ENCODE measurements at regions not wholly inside any gene's neighbourhood (a gene's known extent, or its start where the extent isn't known, plus 50 kb on each side); places are given as distances from the start of the nearest gene placed in this dataset.

DNA sequence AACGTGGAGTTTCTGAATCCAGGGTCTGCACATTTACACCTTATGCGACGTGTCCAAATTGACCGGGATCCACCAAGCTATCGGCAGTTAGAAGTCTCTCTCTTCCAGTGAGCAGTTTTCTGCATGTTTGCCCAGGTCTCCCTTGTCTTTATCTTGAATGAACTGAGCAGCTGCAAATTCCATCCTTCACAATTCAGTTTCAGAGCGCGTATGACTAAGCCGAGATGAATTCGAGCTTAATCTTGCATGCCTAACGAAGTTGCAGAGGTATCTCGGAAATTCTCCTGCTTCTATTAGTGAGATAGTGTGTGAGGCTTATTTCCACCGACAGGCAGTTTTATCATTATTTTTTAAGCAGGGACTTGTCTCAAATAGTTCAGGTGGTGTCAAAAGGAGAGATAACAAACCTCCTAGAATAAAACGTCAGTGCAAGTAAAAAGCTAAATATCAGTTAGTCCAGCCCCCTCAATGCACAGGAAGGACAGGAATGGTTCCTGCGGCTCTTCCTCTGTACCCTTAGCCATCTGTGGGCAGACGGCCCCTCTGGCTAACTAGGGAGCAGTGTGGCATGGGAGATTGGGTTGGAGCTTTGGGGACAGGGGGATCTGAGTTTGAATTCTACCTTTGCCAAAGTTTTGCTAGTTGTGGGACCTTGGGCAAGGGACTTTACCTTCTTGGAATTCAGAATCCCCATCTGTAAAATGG, 93.0 kb upstream of the GPR139 start:
- DNase-seq, result no peak

DNA sequence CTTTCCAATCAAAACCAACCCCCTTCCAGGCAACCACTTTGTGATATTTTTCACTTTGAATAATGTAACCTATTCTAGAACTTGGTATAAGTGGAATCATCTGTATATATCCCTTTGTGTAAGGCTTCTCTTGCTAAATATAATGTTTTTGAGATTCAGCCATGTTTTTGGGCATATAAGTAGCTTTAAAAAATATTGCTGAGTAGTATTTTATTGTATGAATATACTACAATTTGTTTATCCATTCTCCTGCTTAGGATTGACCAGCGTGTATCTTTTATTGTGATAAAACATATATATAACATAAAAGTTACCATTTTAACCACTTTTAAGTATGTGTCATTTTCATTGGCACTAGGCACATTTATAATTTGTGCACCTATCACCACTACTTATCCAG, 79.8 kb upstream of the GPR139 start:
- DNase-seq, result no peak

DNA sequence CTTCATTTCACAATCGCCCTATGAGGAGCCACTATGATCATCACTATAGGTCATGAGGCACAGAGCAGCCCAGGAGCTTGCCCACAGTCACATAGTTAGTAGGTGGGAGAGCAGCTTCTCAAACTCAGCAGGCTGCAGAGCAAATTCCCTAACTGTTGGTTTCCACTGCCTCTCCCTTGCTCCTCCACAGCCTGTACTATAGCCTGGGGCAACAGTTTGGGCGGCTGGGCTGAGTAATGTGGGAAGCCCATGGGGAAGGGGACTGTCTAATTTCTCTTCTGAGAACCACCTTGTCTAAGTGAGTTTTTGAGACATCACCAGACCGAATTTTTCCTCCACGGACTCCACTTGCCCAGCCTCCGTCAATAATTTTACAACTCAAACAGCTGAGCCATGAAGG, 73.4 kb upstream of the GPR139 start:
- DNase-seq, result no peak

DNA sequence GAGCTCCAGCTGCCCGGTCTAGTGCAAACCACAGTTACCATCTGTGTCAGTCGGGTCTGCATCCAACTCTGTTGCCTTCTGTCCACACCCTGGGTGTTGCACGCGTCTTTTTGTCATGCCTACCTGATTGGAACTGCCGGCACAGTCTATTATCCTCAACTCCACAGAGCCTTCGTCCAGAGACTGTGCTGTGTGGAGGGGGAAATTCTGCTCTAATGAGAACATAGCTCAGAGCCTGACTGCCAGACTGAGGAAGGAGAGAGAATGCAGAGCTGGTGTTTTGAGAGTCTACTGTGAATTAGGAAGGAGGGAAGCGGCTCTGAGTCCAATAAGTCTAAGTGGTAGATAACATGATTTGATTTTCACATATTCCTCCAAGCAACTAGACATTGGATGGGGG, 68.3 kb upstream of the GPR139 start:
- no peak for DNase-seq

DNA sequence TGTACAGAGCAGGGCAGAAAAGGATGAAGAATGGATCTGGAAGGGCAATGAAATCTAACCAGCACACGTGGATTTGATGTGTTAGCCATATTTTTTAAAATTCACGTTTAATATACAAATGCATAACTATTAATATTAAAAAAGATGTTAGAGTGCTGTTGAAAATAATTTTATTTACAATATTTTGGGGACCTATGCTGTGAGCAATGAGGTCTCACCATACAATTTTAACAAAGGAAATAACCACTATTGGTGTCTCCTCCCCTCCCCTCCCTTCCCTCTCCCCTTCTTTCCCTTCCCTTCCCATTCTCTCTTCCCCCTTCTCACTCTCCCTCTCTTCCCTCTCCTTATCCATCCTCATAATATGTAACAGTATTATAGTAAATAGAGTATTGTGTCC, 64.2 kb upstream of the GPR139 start:
- DNase-seq, result no peak

DNA sequence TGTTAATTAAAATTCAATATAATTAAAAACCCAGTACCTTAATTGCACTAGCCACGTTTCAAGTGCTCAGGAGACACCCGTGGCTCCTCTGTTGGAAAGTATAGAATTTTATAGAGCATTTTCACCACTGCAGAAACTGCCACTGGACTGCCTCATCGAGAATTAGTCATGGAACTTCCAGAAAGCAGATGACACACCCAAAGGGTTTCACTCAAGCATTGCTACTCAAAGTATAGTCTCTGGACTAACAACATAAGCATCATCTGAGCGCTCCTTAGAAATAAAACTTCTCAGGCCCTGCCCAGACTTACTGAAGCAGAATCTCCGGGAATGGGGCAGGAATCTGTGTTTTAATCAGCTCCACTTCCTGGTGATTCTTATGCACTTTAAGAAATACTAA, 63.5 kb upstream of the GPR139 start:
- DNase-seq, result no peak

DNA sequence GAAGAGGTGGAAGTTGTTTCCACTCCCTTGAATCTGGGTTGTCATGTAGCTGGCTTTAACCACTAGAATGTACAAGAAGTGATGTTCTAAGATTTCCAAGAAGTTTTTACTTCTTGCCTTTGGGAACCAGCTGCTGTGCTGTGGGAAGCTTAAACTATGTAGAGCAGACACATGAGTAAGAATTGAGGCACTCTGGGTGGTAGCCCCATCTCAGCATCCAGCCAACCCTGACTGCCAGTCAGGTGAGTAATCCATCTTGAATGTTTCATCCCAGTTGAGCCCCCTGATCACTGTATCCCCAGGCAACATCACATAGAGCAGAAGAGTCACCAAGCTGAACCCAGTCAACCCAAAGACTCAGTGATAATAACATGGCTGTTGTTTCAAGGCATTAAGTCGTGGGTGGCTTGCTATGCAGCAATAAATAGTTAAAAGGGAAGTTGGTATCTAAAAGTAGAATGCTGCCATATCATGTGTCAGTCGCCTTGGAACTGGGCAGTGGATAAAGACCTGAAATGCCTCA, 62.8 kb upstream of the GPR139 start:
- no peak for DNase-seq

DNA sequence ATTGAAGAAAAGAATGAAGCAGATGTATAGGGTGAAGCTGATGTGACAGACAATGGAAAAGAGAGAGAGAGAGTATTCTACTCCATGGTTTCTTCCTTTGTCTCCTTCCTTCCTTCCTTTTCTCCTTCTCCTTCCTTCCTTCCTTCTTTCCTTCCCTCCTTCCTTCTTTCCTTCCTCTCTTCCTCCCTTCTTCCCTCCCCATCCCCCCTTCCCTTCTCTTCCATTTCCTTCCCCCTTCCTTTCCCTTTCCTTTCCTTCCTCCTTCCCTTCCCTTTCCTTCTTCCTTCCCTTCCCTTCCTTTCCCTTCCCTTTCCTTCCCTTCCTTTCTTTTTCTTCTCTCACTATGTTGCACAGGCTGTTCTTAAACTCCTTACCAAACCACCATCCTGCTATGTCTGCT, 55.7 kb upstream of the GPR139 start:
- DNase-seq, result no peak

Measured in NCI-H510A (cell line).